AG10803 (cell line): ENCODE measurements at regions not wholly inside any gene's neighbourhood (a gene's known extent, or its start where the extent isn't known, plus 50 kb on each side); places are given as distances from the start of the nearest gene placed in this dataset.
"Not testable (repeated sequence)": the region's sequence is repeated elsewhere in the genome, so short reads cannot be mapped to it uniquely, and the experiment has no call there.

Experiments
- DNase-seq: peaks from one replicate; pipeline ENCODE4 v3.0.0; 2010; ENCODE audit warnings: low read depth
- H3K4me3 ChIP-seq: 2 replicates; pipeline ENCODE4 v1.5.1; 2011; ENCODE audit warnings: mild to moderate bottlenecking, low read length, control low read depth
- CTCF ChIP-seq: conservative IDR thresholded peaks from 2 replicates; pipeline ENCODE4 v1.5.1; 2011; ENCODE audit warnings: mild to moderate bottlenecking, low read length, control low read depth, inconsistent platforms

- H3K4me3 ChIP-seq, result no peak overlapping the region
- DNase-seq, result no peak
- TF ChIP-seq CTCF, result no peak
Measured at GRCh38 chr1:60504206-60504840, 430.8 kb upstream of the C1orf87 start.

DNA sequence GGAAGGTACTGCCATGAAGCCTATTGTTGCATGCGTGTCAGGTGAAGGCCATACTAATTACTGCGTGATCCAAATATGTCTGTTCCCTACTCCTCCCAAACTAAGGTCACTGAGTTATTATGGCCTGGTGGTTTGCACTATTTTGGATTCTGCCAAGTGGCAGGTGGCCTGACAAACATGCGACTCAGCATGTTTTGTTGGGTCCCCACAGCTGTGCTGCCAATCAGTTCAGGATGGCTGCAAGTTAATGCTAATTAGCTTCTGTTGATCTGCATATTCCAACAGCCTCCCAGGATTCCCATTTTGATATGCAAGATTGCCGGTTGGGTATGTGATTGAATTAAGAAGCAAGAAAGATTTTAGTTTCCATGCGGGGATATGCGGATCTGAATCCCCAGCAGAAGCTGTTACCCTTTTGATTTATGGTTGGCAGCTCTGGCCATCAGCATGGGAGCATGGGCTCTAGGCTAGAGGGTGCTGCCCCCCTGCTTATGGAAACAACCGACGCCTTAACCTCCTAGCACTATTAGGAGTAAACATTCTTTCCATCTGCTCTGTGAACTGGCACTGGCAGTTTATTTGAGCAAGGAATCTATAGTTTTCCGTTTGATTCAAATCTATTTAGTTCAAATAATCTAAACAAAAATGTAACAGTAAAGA is 429.8 kb upstream of the C1orf87 start:
- no peak overlapping the region for H3K4me3 ChIP-seq
- TF ChIP-seq CTCF, result no peak
- no peak for DNase-seq

GRCh38 chr1:60502506-60502905 is 428.9 kb upstream of the C1orf87 start:
- TF ChIP-seq CTCF, result no peak
- DNase-seq, result no peak
- H3K4me3 ChIP-seq, result no peak overlapping the region

DNA sequence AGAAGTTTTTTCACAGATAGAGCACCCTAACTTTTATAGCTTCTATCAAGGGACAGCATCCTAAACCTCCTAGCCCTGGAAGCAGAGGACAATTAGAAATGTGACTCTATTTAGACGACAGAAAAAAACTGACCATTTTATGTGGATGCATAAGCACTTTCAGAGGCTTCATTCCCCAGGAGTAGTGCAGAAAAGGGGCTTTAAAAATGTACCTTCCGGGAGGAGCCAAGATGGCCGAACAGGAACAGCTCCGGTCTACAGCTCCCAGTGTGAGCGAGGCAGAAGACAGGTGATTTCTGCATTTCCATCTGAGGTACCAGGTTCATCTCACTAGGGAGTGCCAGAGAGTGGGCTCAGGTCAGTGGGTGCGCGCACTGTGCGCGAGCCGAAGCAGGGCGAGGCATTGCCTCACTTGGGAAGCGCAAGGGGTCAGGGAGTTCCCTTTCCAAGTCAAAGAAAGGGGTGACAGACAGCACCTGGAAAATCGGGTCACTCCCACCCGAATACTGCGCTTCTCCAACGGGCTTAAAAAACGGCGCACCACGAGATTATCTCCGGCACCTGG is 416.4 kb upstream of the C1orf87 start:
- H3K4me3 ChIP-seq, result not testable (repeated sequence)

DNA sequence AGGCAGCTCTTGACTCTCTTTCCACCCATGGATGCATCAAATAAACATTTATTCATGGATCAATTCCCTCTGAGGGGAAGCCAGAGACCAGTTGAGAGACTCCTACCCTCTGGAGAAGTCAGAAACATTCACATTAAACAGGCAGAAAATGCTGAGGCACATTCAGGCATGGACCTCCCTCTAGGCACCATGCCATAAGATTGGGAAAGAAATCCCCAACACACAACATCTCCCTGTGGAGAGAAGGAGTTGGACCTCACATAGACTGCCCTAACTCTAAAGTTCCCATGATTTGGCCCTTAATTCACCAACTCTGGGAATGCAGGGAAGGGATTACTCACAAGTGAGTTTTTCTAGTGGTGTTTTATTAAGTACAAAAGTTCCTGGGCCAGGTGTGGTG is 415.3 kb upstream of the C1orf87 start:
- no peak overlapping the region for H3K4me3 ChIP-seq
- no peak for DNase-seq
- TF ChIP-seq CTCF, result no peak

More for the DNA sequence above, 416.4 kb upstream of the C1orf87 start:
- DNase-seq, result not testable (repeated sequence)

DNA sequence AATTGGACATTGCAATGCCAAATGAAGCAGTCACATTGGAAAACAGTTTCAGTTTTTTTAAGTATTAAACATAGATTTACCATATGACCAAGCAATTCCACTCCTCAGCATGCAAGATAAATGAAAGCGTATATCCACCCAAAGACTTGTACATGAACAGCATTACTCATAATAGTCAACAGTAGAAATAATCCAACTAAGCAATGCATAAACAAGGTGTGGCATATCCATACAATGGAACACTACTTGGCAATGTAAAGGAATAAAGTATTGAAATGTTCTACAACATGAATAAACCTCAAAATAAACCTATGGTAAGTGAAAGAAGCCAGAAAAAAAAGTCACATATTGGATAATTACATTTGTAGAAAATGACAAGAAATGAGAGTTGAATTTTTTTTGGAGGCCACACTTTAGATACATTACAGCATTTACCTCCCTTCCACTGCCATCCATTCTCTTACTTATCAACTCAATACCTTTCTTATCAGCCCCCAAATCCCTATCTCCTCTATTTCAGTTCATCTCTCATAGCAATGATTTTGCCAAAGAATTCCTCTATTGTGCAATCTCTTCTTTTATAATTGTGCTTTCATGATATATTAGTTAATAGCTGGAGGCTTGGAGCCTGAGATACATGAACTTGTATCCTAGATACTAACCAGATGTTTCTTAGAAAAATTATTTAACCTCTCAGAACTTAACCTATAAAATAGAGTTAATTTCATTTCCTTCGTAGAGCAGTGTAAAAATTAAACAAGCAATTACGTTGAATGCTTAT is 414.2 kb upstream of the C1orf87 start:
- no peak overlapping the region for H3K4me3 ChIP-seq
- no peak for TF ChIP-seq CTCF
- DNase-seq, result no peak

DNA sequence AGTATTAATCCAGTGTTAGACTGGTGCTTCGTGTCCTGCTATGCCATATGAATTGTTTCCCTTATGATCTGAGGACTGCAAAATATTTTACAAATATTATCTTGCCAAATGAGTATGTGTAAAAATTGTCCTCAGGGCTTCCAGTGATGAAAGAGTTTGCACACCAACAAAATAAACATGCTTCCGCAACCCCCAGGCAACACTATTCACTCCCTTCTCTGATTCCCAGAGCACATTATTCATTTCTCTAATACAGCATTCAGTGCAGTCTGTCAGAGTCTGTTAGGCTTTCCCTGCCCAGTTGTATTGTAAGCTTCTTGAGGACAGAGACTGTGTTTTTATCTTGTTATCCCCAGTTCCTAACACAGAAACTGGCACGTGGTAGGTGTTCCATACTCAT is 409.9 kb upstream of the C1orf87 start:
- no peak for DNase-seq
- H3K4me3 ChIP-seq, result no peak overlapping the region
- no peak for TF ChIP-seq CTCF
